ENCODE measurements at regions not wholly inside any gene's neighbourhood (a gene's known extent, or its start where the extent isn't known, plus 50 kb on each side); places are given as distances from the start of the nearest gene placed in this dataset.

- TF ChIP-seq ZNF280D (CRISPR knock-in tag; IDR thresholded peaks at IDR 0.05) (no peak), SKIL (CRISPR knock-in tag; IDR thresholded peaks at IDR 0.05; ENCODE audit: borderline replicate concordance) (no peak), THYN1 (CRISPR knock-in tag; IDR thresholded peaks at IDR 0.05; ENCODE audit: borderline replicate concordance, low read depth) (no peak)
Measured at GRCh38 chr9:95580812-95581761, 64.3 kb upstream of the PTCH1 start (continued).

GRCh38 chr9:95574866-95575553, 58.2 kb upstream of the PTCH1 start:
- 0 out of 2 replicates have a peak overlapping the region, but pooled peaks have one; percentile 2 for H3K4me2 ChIP-seq (ENCODE audit: low read depth, low read length)
- H2AFZ ChIP-seq (ENCODE audit: low read length) = no peak overlapping the region
- H3K9ac ChIP-seq (ENCODE audit: insufficient read depth, low read depth, low read length) = no peak overlapping the region
- H3K27ac ChIP-seq (ENCODE audit: extremely low read length, insufficient read depth, low read length) = no peak overlapping the region
- in situ Hi-C loops (cut with HindIII; ENCODE audit: extremely low pct_ligation_motif_present, low pct_unique_long_range_greater_than_20kb) = no loop called here
- ChIA-PET POLR2A (no interaction called here), CTCF (ENCODE audit: low intra/inter-chr PET ratio, low total read pairs) (no interaction called here)
- no peak overlapping the region; a peak in 1 of 6 replicates for H3K4me3 ChIP-seq (replicated peaks in 1 of 3; ENCODE audit: insufficient read depth in 1 of 3, low read depth in 2 of 3, low read length in 3 of 3)
- H3K27me3 ChIP-seq (ENCODE audit: control insufficient read depth in 1 of 2, insufficient read depth in 2 of 2, low read length in 2 of 2) = peaks cover 1 to 34% of the 10 kb centered on the region in 2 experiments; a peak in 1 of 5 replicates
- H3K79me2 ChIP-seq (ENCODE audit: insufficient read depth, low read length) = no peaks in the 10 kb centered on the region
- no peaks in the 10 kb centered on the region for H3K4me1 ChIP-seq (ENCODE audit: insufficient read depth, low read length)
- WGBS (ENCODE audit: low lambda C conversion rate) = 17% methylated on average over 11 of the region's 14 CpGs
- TF ChIP-seq ATF4 (CRISPR knock-in tag; IDR thresholded peaks at IDR 0.05) (peak in 1 of 2 experiments; percentile 77; a peak in 1 of 4 replicates), FOXK1 (CRISPR knock-in tag; IDR thresholded peaks at IDR 0.05; ENCODE audit: borderline replicate concordance, low read depth) (no peak), CBX2 (IDR thresholded peaks at IDR 0.05; ENCODE audit: low read depth, low read length) (no peak), CBX2 (CRISPR knock-in tag; IDR thresholded peaks at IDR 0.05; ENCODE audit: low read depth) (no peak)
- intact Hi-C loops (cut with micrococcal nuclease; ENCODE audit: unreplicated experiment) = no loop called here
- DNase-seq (ENCODE audit: low spot score) = no peak
- H4K20me1 ChIP-seq (ENCODE audit: insufficient read depth, low read length) = no peaks in the 10 kb centered on the region
- no peaks in the 10 kb centered on the region for H3K36me3 ChIP-seq (replicated peaks in 1 of 2; ENCODE audit: control insufficient read depth in 1 of 2, insufficient read depth in 2 of 2, low read length in 2 of 2)
- BruUV-seq (replicated peaks) = no TSS peak
- no peak for ATAC-seq
- no peak for FAIRE-seq
- H3K9me3 ChIP-seq (ENCODE audit: low read length) = no peaks in the 10 kb centered on the region

All from HepG2 (cell line).